Activated CD8-positive, alpha-beta memory T cell treated with anti-CD3 and anti-CD28 coated beads for 48 hours (primary cell): ENCODE measurements at regions not wholly inside any gene's neighbourhood (a gene's known extent, or its start where the extent isn't known, plus 50 kb on each side); places are given as distances from the start of the nearest gene placed in this dataset.

Experiments
- DNase-seq, 3 experiments: peaks; one replicate each; pipeline ENCODE4 v3.0.0-alpha.2; 2020; ENCODE audit warnings: low read depth in 2 of 3, low spot score in 2 of 3

GRCh38 chr5:167800427-167800826 is 491.0 kb upstream of the WWC1 start:
- no peak for DNase-seq

- no peak for DNase-seq
These were observed 489.4 kb upstream of the WWC1 start for GRCh38 chr5:167801999-167802398.

GRCh38 chr5:167802755-167803431 is 488.6 kb upstream of the WWC1 start:
- DNase-seq, result no peak

GRCh38 chr5:167804512-167805220 is 486.8 kb upstream of the WWC1 start:
- DNase-seq, result no peak

GRCh38 chr5:167810573-167810972 is 480.9 kb upstream of the WWC1 start:
- DNase-seq, result no peak

GRCh38 chr5:167812871-167813270 is 478.6 kb upstream of the WWC1 start:
- no peak for DNase-seq

- no peak for DNase-seq
These were observed 478.1 kb upstream of the WWC1 start for GRCh38 chr5:167813389-167813788.

GRCh38 chr5:167814040-167814439 is 477.4 kb upstream of the WWC1 start:
- DNase-seq, result no peak

- DNase-seq, result no peak
These were observed 476.6 kb upstream of the WWC1 start for GRCh38 chr5:167814828-167815227.

GRCh38 chr5:167816354-167816753 is 475.1 kb upstream of the WWC1 start:
- no peak for DNase-seq

GRCh38 chr5:167816864-167817263 is 474.6 kb upstream of the WWC1 start:
- no peak for DNase-seq

GRCh38 chr5:167819406-167819805 is 472.0 kb upstream of the WWC1 start:
- DNase-seq, result no peak

- DNase-seq, result no peak
These were observed 471.1 kb upstream of the WWC1 start for GRCh38 chr5:167820101-167820990.

GRCh38 chr5:167821151-167821550 is 470.3 kb upstream of the WWC1 start:
- no peak for DNase-seq

- no peak for DNase-seq
These were observed 469.8 kb upstream of the WWC1 start for GRCh38 chr5:167821669-167822068.

GRCh38 chr5:167822241-167822640 is 469.2 kb upstream of the WWC1 start:
- no peak for DNase-seq

- no peak for DNase-seq
These were observed 468.0 kb upstream of the WWC1 start for GRCh38 chr5:167823405-167823804.

GRCh38 chr5:167827766-167828165 is 463.7 kb upstream of the WWC1 start:
- no peak for DNase-seq

GRCh38 chr5:167831754-167832504 is 459.5 kb upstream of the WWC1 start:
- no peak for DNase-seq

- DNase-seq, result no peak
These were observed 458.8 kb upstream of the WWC1 start for GRCh38 chr5:167832609-167833008.

- DNase-seq, result no peak
These were observed 458.0 kb upstream of the WWC1 start for GRCh38 chr5:167833456-167833855.
